Occipital lobe (tissue), 1 donor: ENCODE measurements at regions not wholly inside any gene's neighbourhood (a gene's known extent, or its start where the extent isn't known, plus 50 kb on each side); places are given as distances from the start of the nearest gene placed in this dataset.
A peak's percentile ranks its signal among the peaks of the same experiment; 100 is the strongest.
"Not testable (repeated sequence)": the region's sequence is repeated elsewhere in the genome, so short reads cannot be mapped to it uniquely, and the experiment has no call there.

ENCODE experiments used
- DNase-seq: peaks from one replicate; lab custom pipeline; 2025; lab: John Stamatoyannopoulos, UW

GRCh38 chr5:90338712-90339372 lies 70.7 kb downstream of the CETN3 start:
- no peak for DNase-seq

GRCh38 chr5:90337449-90338052 lies 72.0 kb downstream of the CETN3 start:
- no peak for DNase-seq

- DNase-seq = no peak
Measured at GRCh38 chr5:90336752-90337151, 72.8 kb downstream of the CETN3 start.

GRCh38 chr5:90334741-90335140 lies 74.8 kb downstream of the CETN3 start:
- DNase-seq = no peak

- no peak for DNase-seq
Measured at GRCh38 chr5:90329911-90330310, 79.6 kb downstream of the CETN3 start.

- peak; percentile 33 for DNase-seq
Measured at GRCh38 chr5:90326995-90327394, 82.6 kb downstream of the CETN3 start.

GRCh38 chr5:90325093-90325492 lies 84.5 kb downstream of the CETN3 start:
- DNase-seq = no peak

- DNase-seq = not testable (repeated sequence)
Measured at GRCh38 chr5:90320348-90320747, 89.2 kb downstream of the CETN3 start.

GRCh38 chr5:90312027-90312426 lies 97.5 kb downstream of the CETN3 start:
- no peak for DNase-seq

- no peak for DNase-seq
Measured at GRCh38 chr5:90311401-90311800, 98.2 kb downstream of the CETN3 start.

GRCh38 chr5:90308787-90309585 lies 100.6 kb downstream of the CETN3 start:
- no peak for DNase-seq

GRCh38 chr5:90307782-90308181 lies 101.8 kb downstream of the CETN3 start:
- DNase-seq = no peak

- no peak for DNase-seq
Measured at GRCh38 chr5:90307322-90307721, 102.2 kb downstream of the CETN3 start.

- no peak for DNase-seq
Measured at GRCh38 chr5:90306613-90307012, 102.9 kb downstream of the CETN3 start.

- no peak for DNase-seq
Measured at GRCh38 chr5:90305041-90305720, 104.4 kb downstream of the CETN3 start.

- DNase-seq = no peak
Measured at GRCh38 chr5:90301248-90301647, 108.3 kb downstream of the CETN3 start.

GRCh38 chr5:90297045-90297764 lies 112.4 kb downstream of the CETN3 start:
- no peak for DNase-seq

- DNase-seq = no peak
Measured at GRCh38 chr5:90294604-90295003, 115.0 kb downstream of the CETN3 start.

GRCh38 chr5:90293931-90294330 lies 115.6 kb downstream of the CETN3 start:
- no peak for DNase-seq

GRCh38 chr5:90290648-90291047 lies 118.9 kb downstream of the CETN3 start:
- no peak for DNase-seq

GRCh38 chr5:90289837-90290236 lies 119.7 kb downstream of the CETN3 start:
- no peak for DNase-seq
